ENCODE measurements at regions not wholly inside any gene's neighbourhood (a gene's known extent, or its start where the extent isn't known, plus 50 kb on each side); places are given as distances from the start of the nearest gene placed in this dataset.

DNA sequence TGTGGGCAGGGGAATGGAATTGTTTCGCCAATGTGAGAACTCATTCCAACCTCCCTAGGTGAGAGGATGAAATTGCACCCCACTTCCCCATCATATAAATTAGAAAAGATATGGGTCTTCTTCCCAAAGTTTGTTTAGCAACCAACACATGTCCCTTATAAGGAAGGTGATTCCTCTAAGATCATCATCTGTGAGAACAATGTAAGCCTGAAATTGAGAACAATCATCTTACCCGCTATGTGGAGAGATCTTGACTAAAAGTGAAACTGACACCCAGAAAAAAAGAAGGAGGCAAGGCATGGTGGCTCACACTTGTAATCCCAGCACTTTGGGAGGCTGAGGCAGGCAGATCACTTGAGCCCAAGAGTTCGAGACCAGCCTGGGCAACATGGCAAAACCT is 173.2 kb upstream of the HMGA2 start:
- Histone ChIP-seq H4K20me1 (replicated peaks; ENCODE audit: control insufficient read depth, insufficient read depth, low read length) (no peaks in the 10 kb centered on the region), H3K9ac (ENCODE audit: insufficient read depth in 1 of 2, low read depth in 2 of 2, low read length in 2 of 2) (no peak overlapping the region), H3K9me3 (replicated peaks; ENCODE audit: control insufficient read depth, insufficient read depth, low read depth, low read length) (no peaks in the 10 kb centered on the region), H2AFZ (ENCODE audit: low read depth, low read length) (no peak overlapping the region), H3K27me3 (ENCODE audit: control insufficient read depth in 2 of 2, insufficient read depth in 2 of 2, low read length in 2 of 2) (no peaks in the 10 kb centered on the region), H3K36me3 (ENCODE audit: control insufficient read depth, insufficient read depth, low read length) (no peaks in the 10 kb centered on the region), H3K4me1 (replicated peaks in 1 of 2; ENCODE audit: control insufficient read depth in 2 of 2, insufficient read depth in 2 of 2, low read length in 2 of 2) (peaks cover 0 to 14% of the 10 kb centered on the region in 2 experiments; a peak in 3 of 5 replicates), H3K79me2 (ENCODE audit: control insufficient read depth, insufficient read depth, low read length) (no peaks in the 10 kb centered on the region), H3K9me1 (ENCODE audit: control insufficient read depth, insufficient read depth, low read length) (no peaks in the 10 kb centered on the region), H3K4me2 (ENCODE audit: insufficient read depth, low read length) (no peak overlapping the region), H3K4me3 (no peak overlapping the region), H3K27ac (ENCODE audit: extremely low read depth, low read depth, low read length) (no peak overlapping the region)
- 34% methylated on average over 3 of the region's 3 CpGs for WGBS (ENCODE audit: insufficient coverage, low coverage, missing lambda C conversion rate)
- ChIA-PET POLR2A (no interaction called here), CTCF (ENCODE audit: low intra/inter-chr PET ratio) (no interaction called here)
- no TSS peak for BruUV-seq (replicated peaks)
- no peak for ATAC-seq
- no peak for FAIRE-seq
- intact Hi-C loops (cut with micrococcal nuclease) = no loop called here
- no peak for DNase-seq (ENCODE audit: extremely low read depth in 1 of 4, low spot score in 3 of 4)
- TF ChIP-seq TBL1XR1 (IDR thresholded peaks at IDR 0.05; ENCODE audit: low read length in 2 of 2) = no peak
- TF ChIP-seq ZFPM2 (CRISPR knock-in tag; IDR thresholded peaks at IDR 0.05) = no peak
- in situ Hi-C loops (cut with MboI) = no loop called here

DNA sequence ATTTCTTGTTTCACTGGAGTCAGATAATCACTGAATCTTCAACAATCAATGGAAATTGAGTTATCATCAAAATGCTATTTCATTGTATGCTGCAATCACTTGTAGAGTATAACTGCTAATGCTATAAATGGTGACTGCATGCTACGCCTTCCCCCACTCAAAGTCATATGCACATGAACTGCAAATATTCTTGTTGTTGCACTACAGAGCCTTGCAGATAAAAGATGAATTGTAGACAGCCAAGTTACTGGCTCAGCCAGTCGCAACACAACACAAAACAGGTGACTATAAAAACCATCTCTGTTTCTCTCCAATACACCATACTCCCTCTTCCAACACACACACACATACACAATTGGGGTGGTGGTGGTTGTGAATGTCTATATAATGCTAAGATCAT is 171.0 kb upstream of the HMGA2 start:
- Histone ChIP-seq H3K4me1 (replicated peaks in 1 of 2; ENCODE audit: control insufficient read depth in 2 of 2, insufficient read depth in 2 of 2, low read length in 2 of 2) (peaks cover 0 to 27% of the 10 kb centered on the region in 2 experiments; a peak in 3 of 5 replicates), H3K27me3 (ENCODE audit: control insufficient read depth in 2 of 2, insufficient read depth in 2 of 2, low read length in 2 of 2) (no peaks in the 10 kb centered on the region)

More for the DNA sequence above, 171.0 kb upstream of the HMGA2 start:
- ChIA-PET POLR2A (no interaction called here), CTCF (ENCODE audit: low intra/inter-chr PET ratio) (no interaction called here)
- BruUV-seq (replicated peaks) = no TSS peak
- H3K4me2 ChIP-seq (ENCODE audit: insufficient read depth, low read length) = 0 out of 2 replicates have a peak overlapping the region, but pooled peaks have one; percentile 2
- TF ChIP-seq MAZ (CRISPR knock-in tag; conservative IDR thresholded peaks at IDR 0.05 in 1 of 2, IDR thresholded peaks at IDR 0.05 in 1 of 2) (peak in 1 of 2 experiments; percentile 29; a peak in 1 of 4 replicates), PTBP1 (IDR thresholded peaks at IDR 0.05; ENCODE audit: low read depth, low read length) (no peak)
- TF ChIP-seq, protein P1, sequence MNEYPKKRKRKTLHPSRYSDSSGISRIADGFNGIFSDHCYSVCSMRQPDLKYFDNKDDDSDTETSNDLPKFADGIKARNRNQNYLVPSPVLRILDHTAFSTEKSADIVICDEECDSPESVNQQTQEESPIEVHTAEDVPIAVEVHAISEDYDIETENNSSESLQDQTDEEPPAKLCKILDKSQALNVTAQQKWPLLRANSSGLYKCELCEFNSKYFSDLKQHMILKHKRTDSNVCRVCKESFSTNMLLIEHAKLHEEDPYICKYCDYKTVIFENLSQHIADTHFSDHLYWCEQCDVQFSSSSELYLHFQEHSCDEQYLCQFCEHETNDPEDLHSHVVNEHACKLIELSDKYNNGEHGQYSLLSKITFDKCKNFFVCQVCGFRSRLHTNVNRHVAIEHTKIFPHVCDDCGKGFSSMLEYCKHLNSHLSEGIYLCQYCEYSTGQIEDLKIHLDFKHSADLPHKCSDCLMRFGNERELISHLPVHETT (CRISPR knock-in tag; conservative IDR thresholded peaks at IDR 0.05 in 1 of 2, IDR thresholded peaks at IDR 0.05 in 1 of 2) = peak in 1 of 2 experiments; percentile 11; a peak in 1 of 4 replicates
- no peaks in the 10 kb centered on the region for H3K79me2 ChIP-seq (ENCODE audit: control insufficient read depth, insufficient read depth, low read length)
- no peaks in the 10 kb centered on the region for H4K20me1 ChIP-seq (replicated peaks; ENCODE audit: control insufficient read depth, insufficient read depth, low read length)
- no peak overlapping the region for H3K4me3 ChIP-seq
- FAIRE-seq (no peak), DNase-seq (ENCODE audit: extremely low read depth in 1 of 4, low spot score in 3 of 4) (no peak), ATAC-seq (no peak)
- intact Hi-C loops (cut with micrococcal nuclease) = no loop called here
- in situ Hi-C loops (cut with MboI) = no loop called here
- H3K36me3 ChIP-seq (ENCODE audit: control insufficient read depth, insufficient read depth, low read length) = no peaks in the 10 kb centered on the region
- no peak overlapping the region for H3K9ac ChIP-seq (ENCODE audit: insufficient read depth in 1 of 2, low read depth in 2 of 2, low read length in 2 of 2)
- no peak overlapping the region for H3K27ac ChIP-seq (ENCODE audit: extremely low read depth, low read depth, low read length)
- 62% methylated on average over 2 of the region's 2 CpGs for WGBS (ENCODE audit: insufficient coverage, low coverage, missing lambda C conversion rate)
- no peak overlapping the region for H2AFZ ChIP-seq (ENCODE audit: low read depth, low read length)
- H3K9me1 ChIP-seq (ENCODE audit: control insufficient read depth, insufficient read depth, low read length) = no peaks in the 10 kb centered on the region
- no peaks in the 10 kb centered on the region for H3K9me3 ChIP-seq (replicated peaks; ENCODE audit: control insufficient read depth, insufficient read depth, low read depth, low read length)
